ENCODE measurements at regions not wholly inside any gene's neighbourhood (a gene's known extent, or its start where the extent isn't known, plus 50 kb on each side); places are given as distances from the start of the nearest gene placed in this dataset.

DNA sequence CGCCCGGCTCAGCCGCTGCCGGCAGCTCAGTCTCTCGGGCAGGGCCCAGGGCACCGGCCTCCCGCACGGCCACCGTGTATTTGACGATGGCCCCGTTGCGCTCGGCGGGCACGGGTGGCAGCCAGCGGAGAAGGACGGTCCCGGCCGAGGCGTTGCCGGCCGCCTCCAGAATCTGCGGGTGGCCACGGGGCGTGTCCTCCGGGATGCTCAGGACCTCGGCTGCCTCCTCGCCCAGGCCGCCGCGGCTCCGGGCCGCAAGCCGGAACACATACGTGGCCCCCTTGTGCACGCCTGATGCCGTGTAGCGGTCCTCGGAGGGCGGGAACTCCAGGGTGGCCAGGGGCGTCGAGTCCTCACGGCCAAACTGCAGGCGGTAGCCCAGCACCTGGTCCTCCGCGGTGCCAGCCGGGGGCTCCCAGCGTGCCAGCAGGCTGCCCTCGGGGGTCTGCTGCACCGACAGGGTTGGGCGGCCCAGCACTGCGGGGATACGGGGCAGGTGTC, 117.7 kb downstream of the PTPRS start:
- no peak overlapping the region for H4K91ac ChIP-seq (replicated peaks; ENCODE audit: insufficient read length, low read length)
- H3K23ac ChIP-seq (ENCODE audit: insufficient read length), result no peak overlapping the region
- no peak overlapping the region; the same call in 1 of the 2 replicates for H4K8ac ChIP-seq (ENCODE audit: extremely low read depth, insufficient read depth, low read length)
- H2BK5ac ChIP-seq (ENCODE audit: low read depth, low read length), result no peak overlapping the region
- no peaks in the 10 kb centered on the region for H3K4me1 ChIP-seq (replicated peaks in 1 of 4; ENCODE audit: control insufficient read depth in 3 of 4, insufficient read depth in 4 of 4, low read length in 3 of 4)
- ChIA-PET POLR2A (ENCODE audit: partially characterized antibody) (interaction anchor here (0.6 kb wide), 1 partner anchor 374 kb away, joined by 4 read pairs; no protein-coding TSS in a partner anchor), CTCF (ENCODE audit: partially characterized antibody) (no interaction called here)
- H2AFZ ChIP-seq (ENCODE audit: low read length), result no peak overlapping the region
- H2BK120ac ChIP-seq (replicated peaks; ENCODE audit: low read depth, low read length), result no peak overlapping the region
- no peaks in the 10 kb centered on the region for H3K79me1 ChIP-seq (ENCODE audit: low read depth, low read length)
- H3K9me3 ChIP-seq (ENCODE audit: insufficient read depth in 2 of 2, low read depth in 1 of 2, low read length in 1 of 2), result no peaks in the 10 kb centered on the region
- no peak overlapping the region for H3K9ac ChIP-seq (replicated peaks in 1 of 4; ENCODE audit: extremely low read depth in 1 of 4, low read depth in 3 of 4, low read length in 3 of 4)
- H3K79me2 ChIP-seq (ENCODE audit: control insufficient read depth in 1 of 2, insufficient read depth in 2 of 2, low read length in 2 of 2), result no peaks in the 10 kb centered on the region
- DNase-seq (ENCODE audit: low read depth in 1 of 2, low spot score in 2 of 2), result no peak
- peaks cover 5 to 12% of the 10 kb centered on the region in 2 experiments for H4K20me1 ChIP-seq (replicated peaks in 1 of 2; ENCODE audit: control insufficient read depth in 1 of 2, insufficient read depth in 2 of 2, low read length in 2 of 2)
- no peak overlapping the region for H3K14ac ChIP-seq (ENCODE audit: insufficient read length)
- H2BK12ac ChIP-seq (ENCODE audit: low read depth, low read length), result no peak overlapping the region
- no peak overlapping the region for H3K4me3 ChIP-seq (ENCODE audit: extremely low read depth in 1 of 4, insufficient read depth in 2 of 4, low read depth in 3 of 4, low read length in 4 of 4)
- no peak overlapping the region for H2BK15ac ChIP-seq (ENCODE audit: low read length)
- no peak for FAIRE-seq
- H3K27me3 ChIP-seq (replicated peaks in 1 of 4; ENCODE audit: control insufficient read depth in 3 of 4, extremely low read depth in 1 of 4, insufficient read depth in 3 of 4, low read length in 3 of 4), result no peaks in the 10 kb centered on the region
- WGBS, 2 experiments (ENCODE audit: extremely low coverage in 1 of 2, insufficient coverage in 1 of 2, insufficient read length in 1 of 2, insufficient replicate concordance in 2 of 2, low coverage in 1 of 2, low lambda C conversion rate in 2 of 2, missing lambda C conversion rate in 1 of 2), result 97% methylated on average over 37 of the region's 53 CpGs; no CpG with 5 or more reads in 1 of the 2 experiments
- H3K27ac ChIP-seq (ENCODE audit: low read depth, low read length), result no peak overlapping the region
- no peak overlapping the region for H2AK5ac ChIP-seq (ENCODE audit: low read depth, low read length)
- no peak overlapping the region for H3K4ac ChIP-seq (replicated peaks; ENCODE audit: insufficient read length, low read depth, low read length)
- H3K36me3 ChIP-seq (ENCODE audit: control insufficient read depth in 2 of 4, insufficient read depth in 4 of 4, low read length in 3 of 4), result peaks cover 29 to 52% (median 46%) of the 10 kb centered on the region in 4 experiments
- no peak overlapping the region for H3K18ac ChIP-seq (ENCODE audit: extremely low read depth, low read length)
- H3K4me2 ChIP-seq (ENCODE audit: insufficient read depth in 1 of 2, low read depth in 2 of 2, low read length in 2 of 2), result no peak overlapping the region
- no peak overlapping the region for H4K5ac ChIP-seq (ENCODE audit: insufficient read length, low read depth, low read length)
- no peak overlapping the region for H2BK20ac ChIP-seq (ENCODE audit: low read length)
- no peaks in the 10 kb centered on the region for H3K23me2 ChIP-seq (ENCODE audit: low read depth, low read length)
- H3K56ac ChIP-seq (replicated peaks; ENCODE audit: insufficient read length, low read depth, low read length), result no peak overlapping the region
- TF ChIP-seq EGR1 (IDR thresholded peaks at IDR 0.05; ENCODE audit: borderline replicate concordance, low read depth, low read length), result no peak
- TF ChIP-seq MAX (IDR thresholded peaks at IDR 0.05), result no peak
- TF ChIP-seq RBBP5 (IDR thresholded peaks at IDR 0.05; ENCODE audit: borderline replicate concordance, low read depth, low read length), result no peak
- no peak for TF ChIP-seq EZH2 (IDR thresholded peaks at IDR 0.05; ENCODE audit: low read depth, low read length, severe bottlenecking)
- no peak for TF ChIP-seq E2F6 (IDR thresholded peaks at IDR 0.05)
- no peak for TF ChIP-seq CTCF (IDR thresholded peaks at IDR 0.05; ENCODE audit: control extremely low read depth in 1 of 3, insufficient read depth in 1 of 3, low read depth in 1 of 3, low read length in 3 of 3)
- no peak for TF ChIP-seq CREB1 (IDR thresholded peaks at IDR 0.05)
- no peak for TF ChIP-seq CEBPB (IDR thresholded peaks at IDR 0.05; ENCODE audit: low read depth, low read length)

All from H1 (cell line).